Kidney (tissue), 13 donors: ENCODE measurements at regions not wholly inside any gene's neighbourhood (a gene's known extent, or its start where the extent isn't known, plus 50 kb on each side); places are given as distances from the start of the nearest gene placed in this dataset.

Source experiments
- DNase-seq, 5 donors: peaks; one replicate each; pipeline ENCODE4 v3.0.0-alpha.2; 2013 to 2020
- FAIRE-seq: peaks from 2 replicates; lab custom pipeline; 2012; peaks lifted over from hg19 to GRCh38; lab: Jason Lieb, UNC
- H3K27ac ChIP-seq, 2 donors: one replicate each; pipeline ENCODE4 v1.7.0; 2013; ENCODE audit warnings: low read depth in 2 of 2, low read length in 2 of 2, inconsistent platforms in 1 of 2
- H3K27me3 ChIP-seq: one replicate; pipeline ENCODE4 v1.7.1; 2013; ENCODE audit warnings: low read length, inconsistent platforms; ENCODE audit not compliant: control insufficient read depth, insufficient read depth
- H3K36me3 ChIP-seq, 3 donors: one replicate each; pipeline versions ENCODE4 v1.7.0 to v1.7.1; 2013; ENCODE audit warnings: low read length in 3 of 3, control low read depth in 1 of 3, inconsistent platforms in 1 of 3; ENCODE audit not compliant: insufficient read depth in 3 of 3, control insufficient read depth in 2 of 3
- H3K4me1 ChIP-seq, 3 donors: one replicate each; pipeline versions ENCODE4 v1.7.0 to v1.7.1; 2013; ENCODE audit warnings: low read length in 3 of 3, inconsistent platforms in 1 of 3, low read depth in 1 of 3; ENCODE audit not compliant: control insufficient read depth in 2 of 3, insufficient read depth in 2 of 3
- H3K4me3 ChIP-seq, 3 donors: one replicate each; pipeline versions ENCODE4 v1.7.0 to v1.8.1; 2013; ENCODE audit warnings: low read length in 3 of 3, control low read depth in 1 of 3, inconsistent platforms in 1 of 3
- H3K9ac ChIP-seq, 3 donors: one replicate each; pipeline versions ENCODE4 v1.7.0 to v1.7.1; 2013; ENCODE audit warnings: low read length in 3 of 3, control low read depth in 1 of 3, inconsistent platforms in 1 of 3
- H3K9me3 ChIP-seq, 3 donors: one replicate each; pipeline versions ENCODE4 v1.7.0 to v1.7.1; 2013; ENCODE audit warnings: low read length in 3 of 3, control low read depth in 1 of 3, inconsistent platforms in 1 of 3; ENCODE audit not compliant: control insufficient read depth in 2 of 3, insufficient read depth in 1 of 3
- CTCF ChIP-seq: IDR thresholded peaks from 3 replicates; pipeline ENCODE4 v1.5.1; 2012; ENCODE audit warnings: mild to moderate bottlenecking, moderate library complexity, borderline replicate concordance; ENCODE audit not compliant: insufficient read depth; ENCODE audit errors: extremely low read depth
- intact Hi-C: fragments of 100-400 bp; cut with DNase I; formaldehyde crosslinking; loops from one replicate; pipeline ENCODE4 v1.11.1; 2022
- donor health status: control.
- donor health status: control.
- donor health status: control.
- donor health status: control.
- donor health status: control.
- donor health status: DM: yes; HTN: yes; CAD: no.
- donor health status: Normal renal cell carcinoma (clear cell type).

- intact Hi-C loops, result no loop called here
- Histone ChIP-seq H3K36me3 (no peaks in the 10 kb centered on the region), H3K4me1 (no peaks in the 10 kb centered on the region), H3K4me3 (no peak overlapping the region), H3K9me3 (no peaks in the 10 kb centered on the region), H3K9ac (no peak overlapping the region), H3K27ac (no peak overlapping the region), H3K27me3 (no peaks in the 10 kb centered on the region)
- no peak for FAIRE-seq
- DNase-seq, result no peak
- TF ChIP-seq CTCF, result no peak
These were observed 507.8 kb downstream of the CD83 start for GRCh38 chr6:14625173-14625895.

GRCh38 chr6:14626556-14626955 is 509.0 kb downstream of the CD83 start:
- Histone ChIP-seq H3K36me3 (no peaks in the 10 kb centered on the region), H3K27ac (no peak overlapping the region), H3K4me1 (no peaks in the 10 kb centered on the region), H3K9ac (no peak overlapping the region), H3K9me3 (no peaks in the 10 kb centered on the region), H3K27me3 (no peaks in the 10 kb centered on the region), H3K4me3 (no peak overlapping the region)
- intact Hi-C loops, result no loop called here
- FAIRE-seq (no peak), DNase-seq (no peak)
- no peak for TF ChIP-seq CTCF

GRCh38 chr6:14630016-14630415 is 512.4 kb downstream of the CD83 start:
- H3K9ac ChIP-seq, result no peak overlapping the region
- no peak for FAIRE-seq
- intact Hi-C loops, result no loop called here
- peak overlapping the region in 1 of 3 donors; percentile 12 for H3K4me3 ChIP-seq
- no peaks in the 10 kb centered on the region for H3K4me1 ChIP-seq
- H3K9me3 ChIP-seq, result no peaks in the 10 kb centered on the region
- peak in 2 of 5 donors; percentile 24 to 55 for DNase-seq
- TF ChIP-seq CTCF, result no peak
- no peaks in the 10 kb centered on the region for H3K27me3 ChIP-seq
- H3K27ac ChIP-seq, result no peak overlapping the region
- H3K36me3 ChIP-seq, result no peaks in the 10 kb centered on the region
